Esophagus squamous epithelium (tissue), 5 donors: ENCODE measurements at regions not wholly inside any gene's neighbourhood (a gene's known extent, or its start where the extent isn't known, plus 50 kb on each side); places are given as distances from the start of the nearest gene placed in this dataset.

Source experiments
- DNase-seq: peaks from one replicate; lab custom pipeline; 2025; lab: John Stamatoyannopoulos, UW
- H3K27ac ChIP-seq, 4 donors: fragments of 200-600 bp; sonication (generic); one replicate each; pipeline ENCODE4 v1.5.1; 2016 to 2019; ENCODE audit warnings: mild to moderate bottlenecking in 1 of 4
- H3K27me3 ChIP-seq, 4 donors: fragments of 200-600 bp; sonication (generic); 1 replicate in 3 of 4; 2 replicates in 1 of 4; pipeline versions ENCODE4 v1.5.1 to v1.6.0; 2017 to 2021; ENCODE audit warnings: antibody characterized with exemption in 1 of 4
- H3K36me3 ChIP-seq, 3 donors: fragments of 200-600 bp; sonication (generic); one replicate each; pipeline ENCODE4 v1.5.1; 2016 to 2019
- H3K4me1 ChIP-seq, 3 donors: fragments of 200-600 bp; sonication (generic); one replicate each; pipeline ENCODE4 v1.5.1; 2017 to 2019
- H3K4me3 ChIP-seq, 4 donors: fragments of 200-600 bp; sonication (generic); 1 replicate in 3 of 4; 2 replicates in 1 of 4; pipeline ENCODE4 v1.5.1; 2016 to 2019; ENCODE audit warnings: mild to moderate bottlenecking in 2 of 4, moderate library complexity in 1 of 4
- H3K9me3 ChIP-seq, 3 donors: fragments of 200-600 bp; sonication (generic); one replicate each; pipeline ENCODE4 v1.5.1; 2016 to 2019
- CTCF ChIP-seq, 6 experiments: fragments of 450-650 bp in 4 of 6; fragments of 200-600 bp in 2 of 6; sonication (generic) in 2 of 6; IDR thresholded peaks; one replicate each; pipeline ENCODE4 v1.5.1; 2016 to 2019; ENCODE audit warnings: antibody characterized with exemption in 6 of 6, mild to moderate bottlenecking in 4 of 6, moderate library complexity in 4 of 6
- POLR2A ChIP-seq, 4 donors: fragments of 450-650 bp; IDR thresholded peaks; one replicate each; pipeline ENCODE4 v1.6.1; 2017; ENCODE audit warnings: antibody characterized with exemption in 4 of 4, mild to moderate bottlenecking in 4 of 4, moderate library complexity in 3 of 4
- WGBS, 2 donors: methylation state at CpG; one replicate each; pipeline ENCODE4 v1.1.5; 2018; 5-methylcytosine and 5-hydroxymethylcytosine counted together
- intact Hi-C: fragments of 100-400 bp; cut with DNase I; formaldehyde crosslinking; loops from one replicate; pipeline ENCODE4 v1.15.0; 2022
- donor health status: DM: yes; HTN: yes; CAD: no.

GRCh38 chr1:2879591-2879990, 78.1 kb upstream of the TTC34 start:
- Histone ChIP-seq H3K4me3 (no peak overlapping the region), H3K27ac (no peak overlapping the region), H3K27me3 (peaks cover 0 to 82% (median 0%) of the 10 kb centered on the region in 4 donors), H3K9me3 (no peaks in the 10 kb centered on the region), H3K4me1 (peaks cover 0 to 13% (median 0%) of the 10 kb centered on the region in 3 donors), H3K36me3 (no peaks in the 10 kb centered on the region)
- DNase-seq = no peak
- intact Hi-C loops = no loop called here
- WGBS, 2 donors = 90% methylated on average over 2 of the region's 18 CpGs; no CpG with 5 or more reads in 1 of the 2 donors
- TF ChIP-seq POLR2A (IDR thresholded peaks at IDR 0.05) (no peak), CTCF (IDR thresholded peaks at IDR 0.05) (no peak)

GRCh38 chr1:2880086-2880485, 78.6 kb upstream of the TTC34 start:
- DNase-seq = no peak
- H3K36me3 ChIP-seq = no peaks in the 10 kb centered on the region
- H3K9me3 ChIP-seq = no peaks in the 10 kb centered on the region
- peaks cover 0 to 77% (median 0%) of the 10 kb centered on the region in 4 donors for H3K27me3 ChIP-seq
- 92% methylated on average over 2 of the region's 12 CpGs; no CpG with 5 or more reads in 1 of the 2 donors for WGBS, 2 donors
- peaks cover 0 to 8% (median 0%) of the 10 kb centered on the region in 3 donors for H3K4me1 ChIP-seq
- H3K27ac ChIP-seq = no peak overlapping the region
- intact Hi-C loops = no loop called here
- no peak overlapping the region for H3K4me3 ChIP-seq
- TF ChIP-seq CTCF (IDR thresholded peaks at IDR 0.05) (no peak), POLR2A (IDR thresholded peaks at IDR 0.05) (no peak)

GRCh38 chr1:2880812-2881295, 79.4 kb upstream of the TTC34 start:
- Histone ChIP-seq H3K9me3 (no peaks in the 10 kb centered on the region), H3K4me3 (no peak overlapping the region), H3K36me3 (no peaks in the 10 kb centered on the region), H3K27ac (no peak overlapping the region), H3K27me3 (peaks cover 0 to 70% (median 0%) of the 10 kb centered on the region in 4 donors), H3K4me1 (peaks cover 0 to under 1% (median 0%) of the 10 kb centered on the region in 3 donors)
- no peak for TF ChIP-seq POLR2A (IDR thresholded peaks at IDR 0.05)
- TF ChIP-seq CTCF (IDR thresholded peaks at IDR 0.05) = no peak
- intact Hi-C loops = no loop called here
- 77 to 87% methylated on average over 11 to 14 of the region's 15 CpGs for WGBS, 2 donors
- DNase-seq = no peak

GRCh38 chr1:2881556-2881955, 80.1 kb upstream of the TTC34 start:
- intact Hi-C loops = no loop called here
- Histone ChIP-seq H3K27ac (no peak overlapping the region), H3K9me3 (no peaks in the 10 kb centered on the region), H3K27me3 (peaks cover 0 to 70% (median 0%) of the 10 kb centered on the region in 4 donors), H3K4me1 (no peaks in the 10 kb centered on the region), H3K4me3 (no peak overlapping the region), H3K36me3 (no peaks in the 10 kb centered on the region)
- TF ChIP-seq CTCF (IDR thresholded peaks at IDR 0.05) (no peak), POLR2A (IDR thresholded peaks at IDR 0.05) (no peak)
- 50 to 79% methylated on average over 4 to 5 of the region's 15 CpGs for WGBS, 2 donors
- DNase-seq = no peak

GRCh38 chr1:2882966-2883696, 81.6 kb upstream of the TTC34 start:
- WGBS, 2 donors = 44 to 57% methylated on average over 15 to 17 of the region's 40 CpGs
- H3K4me1 ChIP-seq = no peaks in the 10 kb centered on the region
- H3K27me3 ChIP-seq = peaks cover 0 to 78% (median 0%) of the 10 kb centered on the region in 4 donors

More at GRCh38 chr1:2882966-2883696, 81.6 kb upstream of the TTC34 start:
- H3K9me3 ChIP-seq = no peaks in the 10 kb centered on the region
- intact Hi-C loops = no loop called here
- H3K27ac ChIP-seq = no peak overlapping the region
- no peak overlapping the region for H3K4me3 ChIP-seq
- no peaks in the 10 kb centered on the region for H3K36me3 ChIP-seq
- TF ChIP-seq POLR2A (IDR thresholded peaks at IDR 0.05) = no peak
- no peak for TF ChIP-seq CTCF (IDR thresholded peaks at IDR 0.05)
- DNase-seq = no peak
